ENCODE measurements at regions not wholly inside any gene's neighbourhood (a gene's known extent, or its start where the extent isn't known, plus 50 kb on each side); places are given as distances from the start of the nearest gene placed in this dataset.
"Not testable (repeated sequence)": the region's sequence is repeated elsewhere in the genome, so short reads cannot be mapped to it uniquely, and the experiment has no call there.

DNA sequence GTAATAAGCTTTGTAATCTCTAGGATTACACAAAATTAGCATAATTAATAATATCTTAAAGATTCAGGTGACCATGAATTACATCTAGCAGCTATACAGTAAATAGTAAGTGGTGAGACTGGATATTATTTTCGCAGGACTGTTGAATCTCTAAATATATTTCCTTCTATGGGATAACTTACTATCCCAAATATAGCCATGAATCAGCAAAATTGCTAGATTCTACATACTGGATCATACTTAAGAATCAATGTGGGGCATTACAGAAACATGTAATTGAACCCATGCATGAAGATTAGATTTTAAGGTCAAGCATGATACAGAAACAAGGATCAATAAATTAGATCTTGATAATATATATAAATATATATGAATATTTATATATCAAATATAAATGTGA, 1203.4 kb downstream of the BRINP3 start:
- H3K36me3 Mint-ChIP-seq = no peaks in the 10 kb centered on the region
- H3K9me3 Mint-ChIP-seq = peaks cover 2 to 43% (median 27%) of the 10 kb centered on the region in 6 donors
- no peak for DNase-seq
- H3K27ac Mint-ChIP-seq = no peak overlapping the region
- H3K4me3 Mint-ChIP-seq = no peak overlapping the region
- no peaks in the 10 kb centered on the region for H3K27me3 Mint-ChIP-seq (ENCODE audit: low read depth in 3 of 3)
- no peaks in the 10 kb centered on the region for H3K4me1 Mint-ChIP-seq

DNA sequence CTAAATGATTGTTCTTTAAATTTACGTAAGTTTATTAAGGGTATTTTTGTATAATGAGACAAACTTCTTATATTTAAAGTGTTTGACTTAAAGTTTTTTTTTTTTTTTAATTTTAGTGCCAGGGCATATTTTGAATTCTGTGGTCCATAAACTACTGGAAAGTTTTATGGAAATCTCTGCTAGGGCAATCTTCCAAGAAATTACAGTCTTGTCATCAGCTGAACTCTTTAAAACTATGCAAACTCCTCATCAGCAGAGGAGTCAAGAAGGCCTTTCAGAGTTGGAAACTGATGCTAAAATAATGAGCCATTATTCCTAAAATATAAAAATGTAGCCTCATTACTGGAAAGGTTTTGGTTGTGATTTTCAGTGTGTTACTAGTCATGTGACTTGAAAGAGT, 1201.9 kb downstream of the BRINP3 start:
- H3K27me3 Mint-ChIP-seq (ENCODE audit: low read depth in 3 of 3) = no peaks in the 10 kb centered on the region
- H3K9me3 Mint-ChIP-seq = peaks cover 2 to 36% (median 18%) of the 10 kb centered on the region in 6 donors
- no peak overlapping the region for H3K27ac Mint-ChIP-seq
- H3K4me1 Mint-ChIP-seq = no peaks in the 10 kb centered on the region
- no peak overlapping the region for H3K4me3 Mint-ChIP-seq
- H3K36me3 Mint-ChIP-seq = no peaks in the 10 kb centered on the region
- no peak for DNase-seq

DNA sequence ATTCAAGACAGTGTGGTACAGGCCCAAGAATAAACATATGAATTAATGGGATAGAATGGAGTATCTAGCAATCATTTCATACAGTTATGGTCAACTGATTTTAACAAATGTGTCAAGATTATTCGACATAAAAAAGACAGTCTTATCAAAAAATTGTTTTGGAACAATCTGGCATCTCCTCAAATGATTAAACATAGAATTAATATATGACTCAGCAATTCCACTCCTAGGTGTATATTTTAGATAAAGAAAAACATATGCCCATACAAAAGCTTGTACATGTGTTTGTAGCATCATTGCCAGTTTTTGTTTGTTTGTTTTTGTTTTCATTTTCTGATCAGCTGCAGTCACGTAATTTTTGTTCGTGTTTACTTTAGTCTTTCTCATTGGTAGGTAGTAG, 1188.3 kb downstream of the BRINP3 start:
- no peak for DNase-seq
- Mint-ChIP-seq H3K4me3 (no peak overlapping the region), H3K9me3 (peaks cover 4 to 38% (median 26%) of the 10 kb centered on the region in 6 donors), H3K4me1 (no peaks in the 10 kb centered on the region), H3K27ac (no peak overlapping the region), H3K36me3 (peaks cover 0 to 5% (median 0%) of the 10 kb centered on the region in 3 donors), H3K27me3 (ENCODE audit: low read depth in 3 of 3) (no peaks in the 10 kb centered on the region)

DNA sequence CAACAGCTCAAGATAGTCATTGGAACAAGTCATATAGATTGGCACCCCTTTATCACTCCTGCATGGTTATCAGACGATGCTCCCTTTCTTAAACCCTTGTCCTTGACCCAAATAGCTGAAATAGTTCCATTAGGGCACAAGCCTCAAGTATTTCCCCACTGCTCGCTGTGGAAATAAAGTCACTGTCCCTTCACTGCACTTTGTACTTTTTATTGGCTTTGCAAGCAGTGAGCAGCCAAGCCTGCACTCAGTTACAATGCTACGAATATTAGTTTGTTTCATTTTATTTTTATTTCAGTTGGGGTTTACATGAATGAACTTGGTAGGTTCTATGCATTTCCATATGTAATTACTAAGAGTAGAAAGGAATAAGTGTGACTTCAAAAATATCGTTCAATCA, 1176.4 kb downstream of the BRINP3 start:
- H3K27ac Mint-ChIP-seq = no peak overlapping the region
- no peak for DNase-seq
- H3K27me3 Mint-ChIP-seq (ENCODE audit: low read depth in 3 of 3) = peaks cover 0 to 1% (median 0%) of the 10 kb centered on the region in 3 donors
- H3K4me1 Mint-ChIP-seq = no peaks in the 10 kb centered on the region
- H3K4me3 Mint-ChIP-seq = no peak overlapping the region
- peaks cover 0 to 8% (median 0%) of the 10 kb centered on the region in 3 donors for H3K36me3 Mint-ChIP-seq
- H3K9me3 Mint-ChIP-seq = peaks cover 11 to 62% (median 35%) of the 10 kb centered on the region in 6 donors

DNA sequence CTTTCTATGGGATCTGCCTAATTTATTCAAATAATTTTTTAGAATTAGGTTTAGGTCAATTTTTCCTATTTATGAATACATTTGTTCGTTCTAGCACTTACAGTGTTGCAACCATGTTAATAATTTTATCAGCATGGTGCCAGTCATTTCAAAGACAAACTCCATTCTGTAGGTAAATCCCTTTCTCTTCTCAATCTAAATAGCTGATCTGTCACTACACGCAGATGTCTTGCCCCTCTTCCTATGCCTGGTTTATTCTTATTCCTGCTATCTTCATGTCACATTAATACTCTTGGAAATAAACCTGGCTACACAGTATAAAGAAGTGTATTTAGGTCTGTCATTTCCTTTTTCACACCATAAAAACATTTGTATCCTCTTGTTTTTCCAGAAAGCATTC, 1172.4 kb downstream of the BRINP3 start:
- Mint-ChIP-seq H3K4me3 (no peak overlapping the region), H3K9me3 (peaks cover 10 to 44% (median 28%) of the 10 kb centered on the region in 6 donors), H3K36me3 (peaks cover 0 to 8% (median 0%) of the 10 kb centered on the region in 3 donors), H3K27ac (no peak overlapping the region), H3K4me1 (no peaks in the 10 kb centered on the region), H3K27me3 (ENCODE audit: low read depth in 3 of 3) (peaks cover 0 to 1% (median 0%) of the 10 kb centered on the region in 3 donors)
- no peak for DNase-seq

- no peaks in the 10 kb centered on the region for H3K4me1 Mint-ChIP-seq
- H3K36me3 Mint-ChIP-seq = no peaks in the 10 kb centered on the region
- H3K9me3 Mint-ChIP-seq = peaks cover 14 to 60% (median 47%) of the 10 kb centered on the region in 6 donors
- no peak overlapping the region for H3K27ac Mint-ChIP-seq
- peaks cover 0 to 4% (median 0%) of the 10 kb centered on the region in 3 donors for H3K27me3 Mint-ChIP-seq (ENCODE audit: low read depth in 3 of 3)
- no peak for DNase-seq
- H3K4me3 Mint-ChIP-seq = no peak overlapping the region
These were observed 1165.7 kb downstream of the BRINP3 start for GRCh38 chr1:189311915-189312314.

GRCh38 chr1:189312499-189312898, 1165.2 kb downstream of the BRINP3 start:
- H3K36me3 Mint-ChIP-seq = no peaks in the 10 kb centered on the region
- H3K27ac Mint-ChIP-seq = no peak overlapping the region
- no peaks in the 10 kb centered on the region for H3K4me1 Mint-ChIP-seq
- DNase-seq = no peak
- peaks cover 0 to 4% (median 0%) of the 10 kb centered on the region in 3 donors for H3K27me3 Mint-ChIP-seq (ENCODE audit: low read depth in 3 of 3)
- peaks cover 14 to 66% (median 52%) of the 10 kb centered on the region in 6 donors for H3K9me3 Mint-ChIP-seq
- no peak overlapping the region for H3K4me3 Mint-ChIP-seq

DNA sequence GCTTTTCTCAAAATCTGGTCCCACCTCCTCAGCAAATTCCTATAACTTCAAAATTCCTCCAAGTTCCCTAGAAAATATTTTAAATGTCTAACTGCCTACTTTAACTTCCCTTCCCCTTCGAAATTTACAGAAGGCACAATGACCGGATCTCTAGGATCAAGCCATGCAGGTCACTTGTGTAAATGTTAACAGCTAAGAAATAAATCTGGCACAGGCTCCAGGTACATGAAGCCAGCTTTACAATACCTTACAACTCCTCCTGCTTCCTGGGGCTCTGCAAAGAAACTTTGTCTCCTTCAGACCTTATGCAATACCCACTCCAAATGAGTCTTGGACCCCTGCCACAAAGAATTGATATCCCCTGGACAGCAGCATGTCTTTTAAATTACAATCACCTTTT, 1164.2 kb downstream of the BRINP3 start:
- no peak for DNase-seq
- H3K36me3 Mint-ChIP-seq = no peaks in the 10 kb centered on the region
- H3K9me3 Mint-ChIP-seq = peaks cover 14 to 75% (median 57%) of the 10 kb centered on the region in 6 donors
- no peaks in the 10 kb centered on the region for H3K4me1 Mint-ChIP-seq
- H3K4me3 Mint-ChIP-seq = no peak overlapping the region
- H3K27me3 Mint-ChIP-seq (ENCODE audit: low read depth in 3 of 3) = peaks cover 0 to 4% (median 0%) of the 10 kb centered on the region in 3 donors
- no peak overlapping the region for H3K27ac Mint-ChIP-seq

DNA sequence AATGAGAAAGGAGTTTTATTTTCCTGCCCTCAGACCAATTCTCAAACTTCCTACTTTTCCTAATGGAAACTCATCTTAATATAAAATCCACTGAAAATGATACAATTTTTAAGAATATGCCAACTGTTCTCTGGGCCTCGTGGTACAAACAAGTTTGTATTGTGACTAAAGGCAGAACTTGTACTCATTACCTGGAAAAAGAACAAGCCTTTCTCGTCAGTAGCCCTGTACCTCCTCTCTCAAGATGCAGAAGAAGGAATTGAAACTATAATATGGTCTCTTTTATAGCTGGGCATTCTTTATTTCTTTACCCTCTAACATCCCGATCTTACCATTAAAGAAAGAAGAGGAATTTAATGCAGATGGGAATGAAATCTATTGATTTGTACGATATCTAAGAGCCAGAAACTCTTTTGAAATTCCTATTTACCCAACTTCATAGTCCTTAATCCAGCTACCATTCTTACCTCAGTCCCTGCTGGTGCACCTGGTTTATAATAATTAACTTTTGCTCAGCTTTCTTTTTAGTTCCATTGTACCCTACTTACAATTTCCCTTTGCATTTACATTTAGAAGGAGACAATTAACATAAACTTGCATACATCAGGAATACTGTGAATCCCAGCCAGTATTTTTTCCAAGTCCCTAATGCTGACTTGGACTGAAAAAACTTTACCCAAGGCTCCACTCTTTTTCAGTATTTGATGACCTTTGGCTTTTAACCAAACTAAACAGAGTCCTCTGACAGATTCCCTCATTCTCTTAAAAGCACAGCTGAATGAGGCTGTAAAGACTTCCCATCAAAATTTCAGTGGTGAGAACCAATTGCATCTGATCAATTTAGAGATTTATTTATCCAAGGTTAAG, 1162.4 kb downstream of the BRINP3 start:
- peaks cover 0 to 4% (median 0%) of the 10 kb centered on the region in 3 donors for H3K27me3 Mint-ChIP-seq (ENCODE audit: low read depth in 3 of 3)
- no peaks in the 10 kb centered on the region for H3K4me1 Mint-ChIP-seq
- H3K36me3 Mint-ChIP-seq = no peaks in the 10 kb centered on the region
- H3K27ac Mint-ChIP-seq = no peak overlapping the region
- no peak overlapping the region for H3K4me3 Mint-ChIP-seq
- DNase-seq = no peak
- peaks cover 12 to 89% (median 62%) of the 10 kb centered on the region in 6 donors for H3K9me3 Mint-ChIP-seq

DNA sequence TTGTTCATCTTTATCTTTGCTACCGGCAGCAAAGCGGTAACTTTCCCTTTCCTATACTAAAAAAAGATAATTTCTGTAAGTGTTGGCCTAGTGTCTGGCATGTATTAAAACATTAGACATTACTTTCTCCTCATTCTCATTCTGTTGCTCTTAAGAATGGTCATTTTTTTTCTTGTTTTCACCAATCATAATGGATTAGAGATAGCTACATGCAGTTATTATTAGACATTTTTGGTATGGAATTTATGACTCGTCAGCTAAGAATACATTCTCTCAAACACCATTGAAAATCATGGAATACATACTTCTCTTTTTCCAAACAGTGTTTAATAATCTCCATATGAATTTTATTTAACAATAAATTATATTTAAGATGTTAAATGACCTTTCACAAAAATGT, 1154.6 kb downstream of the BRINP3 start:
- Mint-ChIP-seq H3K27ac (no peak overlapping the region), H3K4me1 (no peaks in the 10 kb centered on the region), H3K36me3 (no peaks in the 10 kb centered on the region)

DNA sequence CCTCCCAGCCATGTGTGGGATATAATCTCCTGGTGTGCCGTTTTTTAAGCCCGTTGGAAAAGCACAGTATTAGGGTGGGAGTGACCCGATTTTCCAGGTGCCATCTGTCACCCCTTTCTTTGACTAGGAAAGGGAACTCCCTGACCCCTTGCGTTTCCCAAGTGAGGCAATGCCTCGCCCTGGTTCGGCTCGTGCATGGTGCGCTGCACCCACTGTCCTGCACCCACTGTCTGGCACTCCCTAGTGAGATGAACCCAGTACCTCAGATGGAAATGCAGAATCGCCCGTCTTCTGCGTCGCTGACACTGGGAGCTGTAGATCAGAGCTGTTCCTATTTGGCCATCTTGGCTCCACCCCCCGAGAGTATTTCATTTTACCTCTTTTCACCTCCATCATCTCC, 1146.6 kb downstream of the BRINP3 start:
- not testable (repeated sequence) for H3K27me3 Mint-ChIP-seq (ENCODE audit: low read depth in 3 of 3); DNase-seq; H3K4me3 Mint-ChIP-seq; H3K36me3 Mint-ChIP-seq; H3K4me1 Mint-ChIP-seq; H3K27ac Mint-ChIP-seq
- H3K9me3 Mint-ChIP-seq = peaks cover 12 to 51% (median 37%) of the 10 kb centered on the region in 6 donors

More for the DNA sequence above, 1154.6 kb downstream of the BRINP3 start:
- no peak for DNase-seq
- Mint-ChIP-seq H3K4me3 (no peak overlapping the region), H3K9me3 (peaks cover 2 to 42% (median 30%) of the 10 kb centered on the region in 6 donors), H3K27me3 (ENCODE audit: low read depth in 3 of 3) (no peaks in the 10 kb centered on the region)

DNA sequence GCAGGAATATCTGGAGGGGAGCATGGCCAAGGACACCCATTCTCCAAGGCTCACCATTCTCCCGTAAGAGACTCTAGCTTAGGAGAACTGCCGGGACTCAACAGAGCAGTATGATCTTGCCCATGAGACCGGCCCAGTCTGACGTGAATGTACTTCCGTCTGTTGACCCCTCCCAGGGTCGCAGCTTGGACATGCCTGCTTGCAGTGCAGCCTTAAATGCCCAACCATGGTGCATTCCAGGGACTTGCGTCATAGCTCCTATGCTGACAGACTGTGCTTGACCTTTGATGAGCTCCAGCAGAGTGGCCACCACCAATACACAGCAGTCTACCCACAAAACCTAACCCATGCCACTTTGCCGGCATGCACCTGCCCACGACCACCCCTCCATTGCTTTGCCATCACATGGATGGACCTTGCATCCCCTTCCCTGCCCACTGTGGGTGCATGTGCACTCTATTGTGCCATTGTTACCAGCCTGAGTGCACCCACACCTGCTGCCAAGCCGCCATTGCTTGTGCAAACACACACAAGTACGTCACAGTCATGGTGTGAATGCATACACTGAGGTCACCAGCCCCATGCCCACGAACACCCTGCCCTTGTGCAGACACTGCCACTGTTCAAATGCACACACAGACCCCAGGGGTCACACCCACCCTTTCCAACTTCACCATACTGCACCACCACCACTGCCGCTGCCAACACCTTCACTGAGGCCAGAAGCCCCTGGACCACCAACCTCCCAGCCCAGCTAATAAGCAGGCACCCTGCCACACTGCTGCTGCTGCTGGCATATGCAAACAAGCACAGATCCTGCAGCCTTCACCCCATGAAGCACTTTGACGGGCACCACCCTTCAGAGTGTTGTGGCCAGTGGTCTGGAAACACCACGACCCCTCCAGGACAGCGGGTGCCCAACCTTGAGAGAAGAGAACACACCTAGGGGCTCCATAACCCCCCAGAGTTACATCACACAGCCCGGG, 1141.3 kb downstream of the BRINP3 start:
- no peaks in the 10 kb centered on the region for H3K4me1 Mint-ChIP-seq
- H3K4me3 Mint-ChIP-seq = no peak overlapping the region
- peaks cover 12 to 58% (median 37%) of the 10 kb centered on the region in 6 donors for H3K9me3 Mint-ChIP-seq
- no peaks in the 10 kb centered on the region for H3K36me3 Mint-ChIP-seq
- DNase-seq = no peak
- H3K27me3 Mint-ChIP-seq (ENCODE audit: low read depth in 3 of 3) = no peaks in the 10 kb centered on the region
- no peak overlapping the region for H3K27ac Mint-ChIP-seq

DNA sequence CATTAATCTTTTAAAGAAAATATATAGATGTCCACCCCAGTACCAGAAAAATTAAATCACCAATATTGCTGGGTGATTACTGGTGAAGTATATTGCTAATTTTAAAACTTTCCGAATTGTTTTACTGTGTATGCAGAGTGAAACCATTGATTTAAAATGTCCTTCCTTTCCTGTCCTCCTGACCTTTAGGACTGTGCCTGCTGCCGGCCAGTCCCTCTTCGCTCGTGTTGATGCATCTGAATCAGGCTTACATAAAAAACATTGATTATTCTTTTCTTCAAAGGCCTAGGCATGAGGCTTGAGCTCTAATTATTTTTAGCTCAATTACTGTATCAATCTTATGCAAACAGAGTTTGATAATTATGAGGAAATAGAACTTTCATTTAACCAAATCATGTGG, 1128.1 kb downstream of the BRINP3 start:
- no peak overlapping the region for H3K4me3 Mint-ChIP-seq
- H3K4me1 Mint-ChIP-seq = no peaks in the 10 kb centered on the region
- H3K27me3 Mint-ChIP-seq (ENCODE audit: low read depth in 3 of 3) = peaks cover 0 to 3% (median 2%) of the 10 kb centered on the region in 3 donors
- H3K9me3 Mint-ChIP-seq = peaks cover 17 to 55% (median 26%) of the 10 kb centered on the region in 6 donors
- no peak overlapping the region for H3K27ac Mint-ChIP-seq
- no peak for DNase-seq
- peaks cover 0 to 8% (median 0%) of the 10 kb centered on the region in 3 donors for H3K36me3 Mint-ChIP-seq
